ENCODE measurements at regions not wholly inside any gene's neighbourhood (a gene's known extent, or its start where the extent isn't known, plus 50 kb on each side); places are given as distances from the start of the nearest gene placed in this dataset.

- TF ChIP-seq CTCF (IDR thresholded peaks at IDR 0.05) (no peak), POLR2A (IDR thresholded peaks at IDR 0.05) (no peak)
Observed at GRCh38 chr18:39801848-39802247, 2153.2 kb upstream of the PIK3C3 start.

Measured in ovary (tissue), 3 donors.